Thoracic aorta (tissue), 2 donors: ENCODE measurements at regions not wholly inside any gene's neighbourhood (a gene's known extent, or its start where the extent isn't known, plus 50 kb on each side); places are given as distances from the start of the nearest gene placed in this dataset.

Experiments used
- ATAC-seq: fragments of 150-250 bp; one replicate; pipeline ENCODE4 v1.8.0; 2017; ENCODE audit warnings: low read depth; ENCODE audit not compliant: insufficient number of reproducible peaks, low FRiP score
- DNase-seq: peaks from one replicate; pipeline ENCODE4 v3.0.0-alpha.2; 2020; ENCODE audit warnings: low spot score
- H3K27ac ChIP-seq, 2 donors: fragments of 200-600 bp; sonication (generic); 1 replicate in 1 of 2; 2 replicates in 1 of 2; pipeline ENCODE4 v1.5.1; 2016; ENCODE audit warnings: mild to moderate bottlenecking in 2 of 2, moderate library complexity in 2 of 2
- H3K27me3 ChIP-seq: fragments of 200-600 bp; sonication (generic); replicated peaks from 2 replicates; pipeline ENCODE4 v1.6.0; 2016; ENCODE audit warnings: mild to moderate bottlenecking; ENCODE audit not compliant: insufficient read depth
- H3K36me3 ChIP-seq: fragments of 200-600 bp; sonication (generic); one replicate; pipeline ENCODE4 v1.5.1; 2016
- H3K4me1 ChIP-seq, 2 donors: fragments of 200-600 bp; sonication (generic); 1 replicate in 1 of 2; 2 replicates in 1 of 2; pipeline versions ENCODE4 v1.5.1 to v1.6.0; 2016; ENCODE audit warnings: low read depth in 2 of 2, mild to moderate bottlenecking in 1 of 2; ENCODE audit not compliant: control insufficient read depth in 1 of 2
- H3K4me3 ChIP-seq: fragments of 200-600 bp; sonication (generic); 2 replicates; pipeline ENCODE4 v1.5.1; 2016; ENCODE audit warnings: mild to moderate bottlenecking
- H3K9me3 ChIP-seq: fragments of 200-600 bp; sonication (generic); 2 replicates; pipeline ENCODE4 v1.5.1; 2016
- CTCF ChIP-seq: fragments of 200-600 bp; sonication (generic); IDR thresholded peaks from one replicate; pipeline ENCODE4 v1.5.1; 2019; ENCODE audit warnings: antibody characterized with exemption

- Histone ChIP-seq H3K9me3 (no peaks in the 10 kb centered on the region), H3K36me3 (no peaks in the 10 kb centered on the region), H3K27ac (no peak overlapping the region), H3K4me1 (no peaks in the 10 kb centered on the region), H3K27me3 (no peaks in the 10 kb centered on the region), H3K4me3 (no peak overlapping the region)
- ATAC-seq (no peak), DNase-seq (no peak)
- no peak for TF ChIP-seq CTCF
These were observed 504.1 kb downstream of the RPL10L start for GRCh38 chr14:46147452-46147851.

DNA sequence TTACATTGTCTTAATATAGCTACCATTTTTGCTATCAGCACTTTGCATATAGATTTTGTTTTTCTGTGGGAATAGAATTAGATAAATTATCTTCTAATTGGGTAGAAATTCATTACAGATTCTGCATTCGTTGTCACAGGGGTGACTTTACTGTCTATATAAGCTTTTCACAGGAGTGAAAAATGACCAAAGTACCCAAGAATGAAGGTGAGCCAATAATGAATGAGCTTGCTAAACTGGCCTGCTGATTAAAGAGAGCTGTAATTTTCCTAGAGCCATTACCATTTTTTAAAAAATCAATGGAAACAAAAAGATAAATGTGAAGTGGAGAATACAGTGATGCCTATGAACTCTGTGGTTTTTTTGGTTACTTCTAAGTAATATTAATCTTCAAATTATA lies 504.6 kb downstream of the RPL10L start:
- ATAC-seq = no peak
- Histone ChIP-seq H3K4me3 (no peak overlapping the region), H3K27ac (no peak overlapping the region), H3K9me3 (no peaks in the 10 kb centered on the region), H3K36me3 (no peaks in the 10 kb centered on the region), H3K27me3 (no peaks in the 10 kb centered on the region), H3K4me1 (no peaks in the 10 kb centered on the region)
- no peak for DNase-seq
- no peak for TF ChIP-seq CTCF

DNA sequence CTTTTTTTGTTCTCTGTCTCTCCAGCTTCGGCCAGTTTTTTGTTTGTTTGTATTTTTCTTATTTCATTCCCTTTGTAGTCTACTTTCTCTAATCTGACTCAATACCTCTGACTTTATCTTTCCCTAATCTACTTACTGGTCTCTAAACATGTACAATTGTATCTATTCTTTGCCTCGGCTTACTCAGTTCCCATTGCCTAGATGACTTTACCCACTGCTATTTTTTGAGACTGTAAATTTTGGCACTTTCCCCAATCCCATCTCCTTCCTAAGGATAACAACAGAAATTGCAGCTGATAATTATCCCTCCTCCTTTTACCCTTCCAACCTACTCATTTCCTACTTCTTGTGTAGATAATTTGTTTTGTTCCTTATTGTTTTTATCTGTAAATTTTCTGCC lies 511.1 kb downstream of the RPL10L start:
- DNase-seq (no peak), ATAC-seq (no peak)
- no peak for TF ChIP-seq CTCF
- Histone ChIP-seq H3K36me3 (no peaks in the 10 kb centered on the region), H3K9me3 (no peaks in the 10 kb centered on the region), H3K27ac (no peak overlapping the region), H3K27me3 (no peaks in the 10 kb centered on the region), H3K4me3 (no peak overlapping the region), H3K4me1 (no peaks in the 10 kb centered on the region)

GRCh38 chr14:46139649-46140048 lies 511.9 kb downstream of the RPL10L start:
- H3K9me3 ChIP-seq = no peaks in the 10 kb centered on the region
- no peak for DNase-seq

GRCh38 chr14:46137786-46138185 lies 513.8 kb downstream of the RPL10L start:
- Histone ChIP-seq H3K36me3 (no peaks in the 10 kb centered on the region), H3K4me3 (no peak overlapping the region), H3K27me3 (no peaks in the 10 kb centered on the region), H3K27ac (no peak overlapping the region), H3K9me3 (no peaks in the 10 kb centered on the region), H3K4me1 (no peaks in the 10 kb centered on the region)
- no peak for ATAC-seq
- DNase-seq = no peak
- TF ChIP-seq CTCF = no peak

More at GRCh38 chr14:46139649-46140048, 511.9 kb downstream of the RPL10L start:
- ATAC-seq = no peak
- Histone ChIP-seq H3K27me3 (no peaks in the 10 kb centered on the region), H3K36me3 (no peaks in the 10 kb centered on the region), H3K4me3 (no peak overlapping the region), H3K27ac (no peak overlapping the region), H3K4me1 (no peaks in the 10 kb centered on the region)
- no peak for TF ChIP-seq CTCF
